Astrocyte of the spinal cord (primary cell): ENCODE measurements at regions not wholly inside any gene's neighbourhood (a gene's known extent, or its start where the extent isn't known, plus 50 kb on each side); places are given as distances from the start of the nearest gene placed in this dataset.
"Not testable (repeated sequence)": the region's sequence is repeated elsewhere in the genome, so short reads cannot be mapped to it uniquely, and the experiment has no call there.

Source experiments
- DNase-seq: peaks from one replicate; pipeline ENCODE4 v3.0.0; 2011; ENCODE audit warnings: low read depth, low spot score
- H3K4me3 ChIP-seq: 2 replicates; pipeline ENCODE4 v1.5.1; 2011; ENCODE audit warnings: low read depth, mild to moderate bottlenecking, low read length, moderate library complexity
- CTCF ChIP-seq: IDR thresholded peaks from 2 replicates; pipeline ENCODE4 v1.5.1; 2012; ENCODE audit warnings: low read depth, mild to moderate bottlenecking, low read length, inconsistent platforms
- in situ Hi-C: cut with HindIII; loops from 2 replicates; pipeline ENCODE4 v1.10.0; 2017; ENCODE audit warnings: low sequenced_read_pairs

DNA sequence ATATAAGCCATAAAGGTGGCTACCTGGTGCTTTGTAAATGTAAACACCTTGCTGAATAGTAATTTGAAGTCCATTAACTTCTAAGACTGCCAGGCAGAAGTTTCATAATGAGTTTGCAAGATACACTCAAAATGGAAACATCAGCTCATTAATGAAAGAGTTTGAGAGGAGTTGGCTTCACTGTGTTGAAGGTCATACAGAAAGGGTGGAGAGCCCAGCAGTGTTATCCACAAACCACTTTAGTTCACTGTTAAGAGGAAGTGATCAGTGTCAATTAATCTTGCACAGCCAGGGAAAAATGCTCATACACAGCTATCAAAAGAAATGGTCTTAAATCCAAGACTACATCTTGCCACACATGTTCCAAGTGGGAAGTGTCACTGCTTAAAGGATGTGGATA is 689.4 kb downstream of the JRKL start:
- no peak for DNase-seq
- no peak for TF ChIP-seq CTCF
- in situ Hi-C loops: no loop called here
- no peak overlapping the region for H3K4me3 ChIP-seq

DNA sequence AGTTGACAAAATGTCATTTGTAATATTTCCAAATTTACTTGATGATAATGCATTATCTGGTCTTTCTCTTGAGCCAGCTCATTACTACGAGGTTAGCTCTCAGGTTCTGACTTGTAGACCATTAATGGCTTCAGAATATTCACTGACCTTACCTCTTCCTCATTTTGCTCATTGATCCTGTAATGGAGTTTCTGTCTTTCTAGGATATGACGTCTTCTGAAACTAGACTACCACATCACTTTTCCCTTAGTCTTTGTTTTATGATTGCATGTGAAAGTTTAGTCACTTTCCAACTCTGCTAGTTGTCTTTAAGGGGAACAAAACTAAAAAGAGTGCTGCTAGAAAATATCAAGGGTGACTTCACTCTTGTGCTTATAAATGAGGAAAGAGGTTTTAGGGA is 697.6 kb downstream of the JRKL start:
- DNase-seq: no peak
- in situ Hi-C loops: no loop called here
- TF ChIP-seq CTCF: no peak
- H3K4me3 ChIP-seq: no peak overlapping the region

DNA sequence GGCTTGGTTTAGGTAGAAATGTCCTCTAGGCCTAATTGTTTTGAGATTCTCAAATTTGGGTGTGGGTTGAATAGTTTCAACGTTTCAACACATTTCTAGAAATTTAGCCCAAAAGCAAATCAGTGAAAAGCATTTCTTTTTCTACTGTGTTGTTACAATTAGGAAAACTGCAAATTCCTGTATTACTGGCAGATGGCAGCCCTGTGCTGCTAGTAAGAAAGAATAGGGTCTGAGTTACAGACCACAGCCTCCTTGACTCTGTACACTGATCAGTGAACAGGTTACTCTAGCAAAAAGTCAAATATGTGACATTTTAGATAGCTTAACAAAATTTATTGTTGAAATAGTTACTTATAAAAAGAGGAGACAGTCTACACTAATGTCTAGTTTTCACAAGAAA is 703.0 kb downstream of the JRKL start:
- peak; percentile 18 for TF ChIP-seq CTCF
- in situ Hi-C loops: no loop called here
- DNase-seq: no peak
- no peak overlapping the region for H3K4me3 ChIP-seq

- in situ Hi-C loops, H3K4me3 ChIP-seq: not testable (repeated sequence)
Measured at GRCh38 chr11:97102180-97102579, 712.4 kb downstream of the JRKL start.

GRCh38 chr11:97107604-97108003 is 717.8 kb downstream of the JRKL start:
- no peak overlapping the region for H3K4me3 ChIP-seq
- no peak for DNase-seq
- in situ Hi-C loops: no loop called here
- no peak for TF ChIP-seq CTCF

More at GRCh38 chr11:97102180-97102579, 712.4 kb downstream of the JRKL start:
- DNase-seq: not testable (repeated sequence)

DNA sequence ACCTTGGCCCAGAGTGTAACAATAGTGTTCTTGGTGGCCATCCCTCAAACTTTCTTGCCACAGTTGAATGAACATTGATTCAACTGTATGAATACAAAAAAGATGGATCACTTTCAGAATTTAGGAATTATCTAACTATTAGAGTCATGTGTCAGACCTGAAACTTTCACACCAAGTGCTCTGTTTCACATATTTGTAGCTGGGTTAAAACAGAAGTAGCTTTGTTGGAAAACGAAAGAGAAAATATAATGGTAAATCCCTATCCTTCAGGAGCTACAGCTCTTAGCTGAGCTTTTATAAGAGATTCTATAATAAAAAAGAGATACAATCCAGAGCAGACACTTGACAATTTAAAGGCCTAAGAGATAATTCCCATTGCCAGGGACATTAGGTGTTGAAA is 719.3 kb downstream of the JRKL start:
- H3K4me3 ChIP-seq: no peak overlapping the region
- no peak for TF ChIP-seq CTCF
- in situ Hi-C loops: no loop called here
- no peak for DNase-seq

DNA sequence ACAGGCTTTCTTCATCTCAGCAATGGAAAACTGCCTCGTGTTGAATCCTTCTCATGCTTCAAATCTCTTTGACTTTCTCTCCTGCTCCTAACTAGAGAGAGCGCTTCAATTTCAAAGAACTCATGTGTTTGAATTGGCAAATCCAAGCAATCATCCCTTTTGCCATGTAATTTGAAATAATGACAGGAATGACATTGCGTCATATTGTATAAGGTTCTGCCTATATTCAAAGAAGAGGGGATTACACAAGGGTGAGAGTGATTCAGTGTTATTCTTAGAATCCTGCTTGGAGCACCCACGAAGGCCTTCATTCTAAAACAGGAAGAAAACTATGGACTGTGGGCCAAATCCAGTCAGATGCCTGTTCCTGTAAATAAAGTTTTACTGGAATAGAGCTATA is 720.6 kb downstream of the JRKL start:
- DNase-seq: no peak
- H3K4me3 ChIP-seq: no peak overlapping the region
- TF ChIP-seq CTCF: no peak
- in situ Hi-C loops: no loop called here
